Ectodermal cell (in vitro differentiated cells): ENCODE measurements at regions not wholly inside any gene's neighbourhood (a gene's known extent, or its start where the extent isn't known, plus 50 kb on each side); places are given as distances from the start of the nearest gene placed in this dataset.

Experiments
- H3K27ac ChIP-seq: 2 replicates; pipeline ENCODE4 v1.7.0; 2013; ENCODE audit warnings: mild to moderate bottlenecking, low read depth, low read length; ENCODE audit not compliant: insufficient read depth, poor library complexity, severe bottlenecking
- H3K27me3 ChIP-seq: 2 replicates; pipeline ENCODE4 v1.7.0; 2013; ENCODE audit warnings: mild to moderate bottlenecking, low read length; ENCODE audit not compliant: insufficient read depth, control insufficient read depth, poor library complexity, severe bottlenecking
- H3K36me3 ChIP-seq: one replicate; pipeline ENCODE4 v1.7.0; 2013; ENCODE audit warnings: low read length; ENCODE audit not compliant: control insufficient read depth, insufficient read depth
- H3K4me1 ChIP-seq: one replicate; pipeline ENCODE4 v1.7.0; 2013; ENCODE audit warnings: low read length; ENCODE audit not compliant: control insufficient read depth, insufficient read depth
- H3K4me3 ChIP-seq: 2 replicates; pipeline ENCODE4 v1.7.0; 2013; ENCODE audit warnings: low read depth, low read length, control low read depth; ENCODE audit not compliant: insufficient read depth
- H3K9me3 ChIP-seq: 2 replicates; pipeline ENCODE4 v1.7.0; 2013; ENCODE audit warnings: mild to moderate bottlenecking, low read length, moderate library complexity; ENCODE audit not compliant: control insufficient read depth
- WGBS, 2 experiments: methylation state at CpG; one replicate each; pipeline ENCODE4 v1.1.7; 2013; ENCODE audit warnings: missing lambda C conversion rate in 2 of 2; 5-methylcytosine and 5-hydroxymethylcytosine counted together

DNA sequence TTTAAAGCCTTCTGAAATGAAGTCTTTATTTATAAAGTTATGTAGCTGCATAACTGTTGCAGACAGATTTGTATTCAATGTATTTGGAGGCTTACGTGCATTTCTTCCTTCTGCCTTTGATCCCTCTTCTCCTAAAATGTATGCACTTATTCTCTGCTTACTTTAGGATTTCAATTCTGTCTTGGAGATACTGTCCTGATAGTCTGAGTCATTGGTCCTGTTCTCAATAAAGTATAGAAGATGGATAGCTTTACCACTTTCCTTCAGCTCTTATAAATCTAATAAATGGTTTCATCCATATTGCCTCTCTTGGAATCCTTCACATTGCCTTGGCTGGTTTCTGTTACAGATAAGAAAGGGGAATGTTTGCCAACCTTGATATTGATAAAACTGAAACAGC, 430.1 kb upstream of the CAMK1G start:
- no peak overlapping the region for H3K4me3 ChIP-seq
- no peak overlapping the region for H3K27ac ChIP-seq
- WGBS, 2 experiments: 83 to 100% methylated on average over 1 of the region's 1 CpG
- no peaks in the 10 kb centered on the region for H3K27me3 ChIP-seq
- H3K9me3 ChIP-seq: no peaks in the 10 kb centered on the region
- no peaks in the 10 kb centered on the region for H3K36me3 ChIP-seq
- peaks cover 16% of the 10 kb centered on the region for H3K4me1 ChIP-seq

- H3K9me3 ChIP-seq: no peaks in the 10 kb centered on the region
- H3K4me1 ChIP-seq: peaks cover 16% of the 10 kb centered on the region
- H3K4me3 ChIP-seq: no peak overlapping the region
- H3K27ac ChIP-seq: no peak overlapping the region
- 71 to 77% methylated on average over 1 of the region's 1 CpG for WGBS, 2 experiments
- no peaks in the 10 kb centered on the region for H3K27me3 ChIP-seq
- H3K36me3 ChIP-seq: no peaks in the 10 kb centered on the region
These were observed 428.6 kb upstream of the CAMK1G start for GRCh38 chr1:209154912-209155311.

DNA sequence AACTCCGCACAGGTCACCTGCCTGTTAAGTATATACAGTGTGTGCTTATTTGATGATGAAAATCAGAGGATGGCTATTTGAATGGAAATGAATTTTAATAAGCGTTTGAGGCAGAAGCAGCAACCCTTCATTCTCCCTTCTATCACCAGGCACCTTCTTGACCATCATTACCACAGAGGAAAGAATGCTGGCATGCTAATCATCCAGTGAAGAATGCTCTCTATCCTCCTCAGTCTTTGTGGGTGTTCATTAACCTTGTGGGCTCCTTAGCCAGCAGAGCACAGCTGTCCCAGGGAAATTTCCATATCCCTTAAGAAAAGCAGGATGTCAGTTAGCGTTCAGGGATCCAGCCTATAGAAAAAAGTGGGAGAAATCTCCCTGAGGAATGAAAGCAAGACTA, 428.0 kb upstream of the CAMK1G start:
- WGBS, 2 experiments: 41 to 46% methylated on average over 2 to 3 of the region's 3 CpGs
- H3K27ac ChIP-seq: no peak overlapping the region
- H3K4me3 ChIP-seq: no peak overlapping the region
- no peaks in the 10 kb centered on the region for H3K36me3 ChIP-seq
- H3K27me3 ChIP-seq: no peaks in the 10 kb centered on the region
- H3K4me1 ChIP-seq: peaks cover 16% of the 10 kb centered on the region
- no peaks in the 10 kb centered on the region for H3K9me3 ChIP-seq

DNA sequence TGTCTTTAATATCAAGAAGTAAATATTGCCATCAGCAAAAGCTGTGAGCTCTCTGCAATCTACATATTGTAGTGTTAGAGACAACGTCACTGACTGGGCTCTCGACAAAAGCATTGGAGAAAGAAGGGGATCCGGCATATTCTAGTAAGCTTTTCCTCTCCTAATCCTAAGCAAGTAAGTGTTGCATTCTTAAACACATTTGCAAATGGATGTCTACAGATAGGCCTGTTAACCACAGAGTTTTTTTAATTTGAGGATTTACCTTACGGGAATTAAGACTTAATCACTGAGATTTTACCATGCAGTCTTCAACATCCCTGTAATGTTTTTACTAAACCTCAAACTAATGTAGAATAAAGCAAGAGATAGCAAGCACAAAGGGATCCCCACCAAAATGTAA, 426.5 kb upstream of the CAMK1G start:
- Histone ChIP-seq H3K4me3 (no peak overlapping the region), H3K27ac (no peak overlapping the region), H3K9me3 (no peaks in the 10 kb centered on the region), H3K36me3 (no peaks in the 10 kb centered on the region), H3K4me1 (peaks cover 16% of the 10 kb centered on the region), H3K27me3 (no peaks in the 10 kb centered on the region)
- 85 to 86% methylated on average over 4 of the region's 4 CpGs for WGBS, 2 experiments

GRCh38 chr1:209157546-209158249, 425.8 kb upstream of the CAMK1G start:
- H3K27me3 ChIP-seq: no peaks in the 10 kb centered on the region
- no peak overlapping the region for H3K4me3 ChIP-seq
- WGBS, 2 experiments: 24 to 38% methylated on average over 4 to 5 of the region's 5 CpGs
- peaks cover 16% of the 10 kb centered on the region for H3K4me1 ChIP-seq
- no peaks in the 10 kb centered on the region for H3K9me3 ChIP-seq
- H3K36me3 ChIP-seq: no peaks in the 10 kb centered on the region
- H3K27ac ChIP-seq: no peak overlapping the region

- Histone ChIP-seq H3K27ac (no peak overlapping the region), H3K36me3 (no peaks in the 10 kb centered on the region), H3K9me3 (no peaks in the 10 kb centered on the region), H3K4me3 (no peak overlapping the region), H3K4me1 (peaks cover 16% of the 10 kb centered on the region), H3K27me3 (no peaks in the 10 kb centered on the region)
- WGBS, 2 experiments: 80% methylated on average over 1 of the region's 1 CpG; no CpG with 5 or more reads in 1 of the 2 experiments
These were observed 424.7 kb upstream of the CAMK1G start for GRCh38 chr1:209158851-209159250.

GRCh38 chr1:209160230-209160629, 423.3 kb upstream of the CAMK1G start:
- Histone ChIP-seq H3K4me3 (no peak overlapping the region), H3K36me3 (no peaks in the 10 kb centered on the region), H3K4me1 (peaks cover 12% of the 10 kb centered on the region), H3K9me3 (no peaks in the 10 kb centered on the region), H3K27ac (no peak overlapping the region), H3K27me3 (no peaks in the 10 kb centered on the region)
- WGBS, 2 experiments: 84 to 100% methylated on average over 2 of the region's 2 CpGs

DNA sequence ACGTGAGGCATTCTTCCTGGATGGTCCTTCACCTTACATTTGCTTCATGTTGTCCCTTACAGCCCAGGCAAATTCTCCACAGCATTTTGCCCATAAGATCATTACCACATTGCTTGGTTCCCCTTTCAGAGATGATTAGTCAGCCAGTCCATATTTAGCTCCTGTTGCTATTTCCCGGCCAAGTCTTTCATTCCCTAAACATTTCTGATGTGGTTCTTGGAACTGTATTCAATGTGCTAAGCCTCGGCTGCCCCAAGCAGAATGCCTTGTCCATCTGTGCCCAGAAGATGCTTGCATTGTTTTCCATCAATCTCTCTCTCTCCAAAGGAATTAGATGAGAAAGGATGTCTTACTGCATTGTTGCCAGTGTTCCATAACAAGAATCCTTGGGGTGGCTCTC, 420.9 kb upstream of the CAMK1G start:
- H3K9me3 ChIP-seq: no peaks in the 10 kb centered on the region
- no peak overlapping the region for H3K27ac ChIP-seq
- H3K4me3 ChIP-seq: no peak overlapping the region
- WGBS, 2 experiments: 94 to 95% methylated on average over 3 of the region's 3 CpGs
- no peaks in the 10 kb centered on the region for H3K27me3 ChIP-seq
- no peaks in the 10 kb centered on the region for H3K4me1 ChIP-seq
- no peaks in the 10 kb centered on the region for H3K36me3 ChIP-seq

GRCh38 chr1:209168204-209168603, 415.3 kb upstream of the CAMK1G start:
- H3K4me1 ChIP-seq: no peaks in the 10 kb centered on the region
- no peaks in the 10 kb centered on the region for H3K36me3 ChIP-seq
- H3K27ac ChIP-seq: no peak overlapping the region
- H3K9me3 ChIP-seq: no peaks in the 10 kb centered on the region
- H3K27me3 ChIP-seq: no peaks in the 10 kb centered on the region
- H3K4me3 ChIP-seq: no peak overlapping the region

- 0% methylated on average over 1 of the region's 1 CpG for WGBS, 2 experiments
- no peaks in the 10 kb centered on the region for H3K9me3 ChIP-seq
These were observed 412.4 kb upstream of the CAMK1G start for GRCh38 chr1:209171151-209171550.

GRCh38 chr1:209172286-209172685, 411.2 kb upstream of the CAMK1G start:
- no peaks in the 10 kb centered on the region for H3K36me3 ChIP-seq
- H3K27ac ChIP-seq: no peak overlapping the region
- H3K4me1 ChIP-seq: no peaks in the 10 kb centered on the region
- no peak overlapping the region for H3K4me3 ChIP-seq
- 93 to 96% methylated on average over 4 of the region's 4 CpGs for WGBS, 2 experiments
- no peaks in the 10 kb centered on the region for H3K27me3 ChIP-seq
- H3K9me3 ChIP-seq: no peaks in the 10 kb centered on the region

More at GRCh38 chr1:209171151-209171550, 412.4 kb upstream of the CAMK1G start:
- no peaks in the 10 kb centered on the region for H3K4me1 ChIP-seq
- H3K27me3 ChIP-seq: no peaks in the 10 kb centered on the region
- H3K27ac ChIP-seq: no peak overlapping the region
- H3K4me3 ChIP-seq: no peak overlapping the region
- no peaks in the 10 kb centered on the region for H3K36me3 ChIP-seq
